ENCODE measurements at regions not wholly inside any gene's neighbourhood (a gene's known extent, or its start where the extent isn't known, plus 50 kb on each side); places are given as distances from the start of the nearest gene placed in this dataset.

- TF ChIP-seq CTCF (IDR thresholded peaks at IDR 0.05) (no peak), POLR2AphosphoS5 (IDR thresholded peaks at IDR 0.05) (no peak), POLR2A (IDR thresholded peaks at IDR 0.05) (no peak)
Measured at GRCh38 chr1:112048421-112048820, 59.0 kb upstream of the KCND3 start.

Data from prostate gland (tissue), 2 donors.